GM18951 (cell line): ENCODE measurements at regions not wholly inside any gene's neighbourhood (a gene's known extent, or its start where the extent isn't known, plus 50 kb on each side); places are given as distances from the start of the nearest gene placed in this dataset.
"Not testable (repeated sequence)": the region's sequence is repeated elsewhere in the genome, so short reads cannot be mapped to it uniquely, and the experiment has no call there.

Experiments
- POLR2A ChIP-seq: IDR thresholded peaks from 4 replicates; pipeline ENCODE4 v1.6.1; 2011; ENCODE audit warnings: mild to moderate bottlenecking; ENCODE audit not compliant: insufficient read length, insufficient read depth; ENCODE audit errors: extremely low read depth
- in situ Hi-C: fragments of 300-500 bp; cut with MboI; formaldehyde crosslinking; loops from one replicate; pipeline ENCODE4 v1.12.0; 2022; ENCODE audit warnings: low sequenced_read_pairs, mixed read lengths, inconsistent platforms; ENCODE audit not compliant: unreplicated experiment

GRCh38 chr14:27553790-27554189, 956.0 kb upstream of the NOVA1 start:
- TF ChIP-seq POLR2A: no peak
- in situ Hi-C loops: no loop called here

GRCh38 chr14:27557445-27557844, 959.6 kb upstream of the NOVA1 start:
- in situ Hi-C loops: no loop called here
- no peak for TF ChIP-seq POLR2A

GRCh38 chr14:27559848-27560247, 962.0 kb upstream of the NOVA1 start:
- no peak for TF ChIP-seq POLR2A
- in situ Hi-C loops: no loop called here

- TF ChIP-seq POLR2A: no peak
- in situ Hi-C loops: no loop called here
Observed at GRCh38 chr14:27566843-27567382, 969.1 kb upstream of the NOVA1 start.

GRCh38 chr14:27573018-27573417, 975.2 kb upstream of the NOVA1 start:
- no peak for TF ChIP-seq POLR2A
- in situ Hi-C loops: no loop called here

GRCh38 chr14:27587103-27587502, 989.3 kb upstream of the NOVA1 start:
- no peak for TF ChIP-seq POLR2A

GRCh38 chr14:27605282-27605681, 1007.4 kb upstream of the NOVA1 start:
- TF ChIP-seq POLR2A: no peak
- in situ Hi-C loops: no loop called here

More at GRCh38 chr14:27587103-27587502, 989.3 kb upstream of the NOVA1 start:
- in situ Hi-C loops: no loop called here

GRCh38 chr14:27608377-27608776, 1010.5 kb upstream of the NOVA1 start:
- TF ChIP-seq POLR2A: no peak
- in situ Hi-C loops: no loop called here

GRCh38 chr14:27612121-27612520, 1014.3 kb upstream of the NOVA1 start:
- in situ Hi-C loops: no loop called here

GRCh38 chr14:27613102-27613501, 1015.3 kb upstream of the NOVA1 start:
- in situ Hi-C loops: no loop called here
- no peak for TF ChIP-seq POLR2A

More at GRCh38 chr14:27612121-27612520, 1014.3 kb upstream of the NOVA1 start:
- TF ChIP-seq POLR2A: no peak

GRCh38 chr14:27623782-27624181, 1025.9 kb upstream of the NOVA1 start:
- no peak for TF ChIP-seq POLR2A
- in situ Hi-C loops: no loop called here

GRCh38 chr14:27634056-27634970, 1036.5 kb upstream of the NOVA1 start:
- TF ChIP-seq POLR2A: no peak
- in situ Hi-C loops: no loop called here

- in situ Hi-C loops: not testable (repeated sequence)
Observed at GRCh38 chr14:27640688-27641087, 1042.9 kb upstream of the NOVA1 start.

- no peak for TF ChIP-seq POLR2A
- in situ Hi-C loops: no loop called here
Observed at GRCh38 chr14:27642251-27642866, 1044.5 kb upstream of the NOVA1 start.
